K562 (cell line): ENCODE measurements at regions not wholly inside any gene's neighbourhood (a gene's known extent, or its start where the extent isn't known, plus 50 kb on each side); places are given as distances from the start of the nearest gene placed in this dataset.

Source experiments
- ATAC-seq: fragments of 200-7000 bp; cut with Tn5 transposase; 3 replicates; pipeline ENCODE4 v1.9.1; 2020; ENCODE audit warnings: moderate library complexity
- BruUV-seq: library from RNA; stranded (reverse); fragments of 400-500 nt; replicated peaks from 2 replicates; lab custom pipeline; 2021; lab: Mats Ljungman, UMichigan
- CTCF ChIA-PET: fragments of 300-600 bp; formaldehyde crosslinking; extraction: SDS; loops from one replicate; lab custom pipeline; 2021; ENCODE audit warnings: low intra/inter-chr PET ratio; lab: Yijun Ruan, JAX
- POLR2A ChIA-PET: fragments of 300-600, 350-650 bp; sonication (Branson Sonifier 250); formaldehyde crosslinking; extraction: SDS; loops from one replicate; lab custom pipeline; 2021; ENCODE audit warnings: antibody characterized with exemption, inconsistent platforms; lab: Yijun Ruan, JAX
- DNase-seq, 4 experiments: peaks; one replicate each; pipeline versions ENCODE4 v3.0.0 to v3.0.0-alpha.2; 2011 to 2018; ENCODE audit warnings: low spot score in 3 of 4, mixed read lengths in 3 of 4; ENCODE audit errors: extremely low read depth in 1 of 4
- FAIRE-seq: peaks from 2 replicates; lab custom pipeline; 2011; peaks lifted over from hg19 to GRCh38; lab: Jason Lieb, UNC
- H2AFZ ChIP-seq: 2 replicates; pipeline ENCODE4 v1.6.0; 2011; ENCODE audit warnings: low read depth, low read length, control low read depth, inconsistent platforms
- H3K27ac ChIP-seq: fragments of 200-600 bp; 3 replicates; pipeline ENCODE4 v1.8.0; 2011; ENCODE audit warnings: low read depth, mild to moderate bottlenecking, control low read depth, inconsistent platforms, low read length, moderate library complexity, mixed read lengths; ENCODE audit errors: extremely low read depth
- H3K27me3 ChIP-seq, 2 experiments: fragments of 300-600 bp in 1 of 2; 2 replicates in 1 of 2; 3 replicates in 1 of 2; pipeline versions ENCODE4 v1.6.0 to v1.8.0; 2011; ENCODE audit warnings: inconsistent platforms in 2 of 2, low read length in 2 of 2, mild to moderate bottlenecking in 1 of 2, mixed read lengths in 1 of 2, moderate library complexity in 1 of 2; ENCODE audit not compliant: control insufficient read depth in 2 of 2, insufficient read depth in 2 of 2
- H3K36me3 ChIP-seq: fragments of 300-600 bp; 3 replicates; pipeline ENCODE4 v1.8.0; 2011; ENCODE audit warnings: mild to moderate bottlenecking, low read length, inconsistent platforms; ENCODE audit not compliant: control insufficient read depth, insufficient read depth
- H3K4me1 ChIP-seq, 2 experiments: fragments of 200-600 bp in 1 of 2; replicated peaks in 1 of 2; 2 replicates in 1 of 2; 3 replicates in 1 of 2; pipeline versions ENCODE4 v1.5.1 to v1.8.0; 2011; ENCODE audit warnings: inconsistent platforms in 2 of 2, low read length in 2 of 2, mild to moderate bottlenecking in 1 of 2, mixed read lengths in 1 of 2, moderate library complexity in 1 of 2; ENCODE audit not compliant: control insufficient read depth in 2 of 2, insufficient read depth in 2 of 2
- H3K4me2 ChIP-seq: 2 replicates; pipeline ENCODE4 v1.6.1; 2011; ENCODE audit warnings: low read length, control low read depth, inconsistent platforms, mixed read lengths; ENCODE audit not compliant: insufficient read depth
- H3K4me3 ChIP-seq: fragments of 200-600 bp; sonication (generic), shearing (Covaris generic); 2 replicates; pipeline ENCODE4 v1.5.1; 2016; ENCODE audit warnings: control low read depth, inconsistent platforms
- H3K79me2 ChIP-seq: fragments of 200-600 bp; 3 replicates; pipeline ENCODE4 v1.8.0; 2011; ENCODE audit warnings: low read length, inconsistent platforms; ENCODE audit not compliant: control insufficient read depth, insufficient read depth
- H3K9ac ChIP-seq, 2 experiments: 2 replicates each; pipeline versions ENCODE4 v1.6.0 to v1.6.1; 2011; ENCODE audit warnings: low read depth in 2 of 2, low read length in 2 of 2, control low read depth in 1 of 2, inconsistent platforms in 1 of 2, mild to moderate bottlenecking in 1 of 2, mixed read lengths in 1 of 2; ENCODE audit not compliant: insufficient read depth in 1 of 2
- H3K9me1 ChIP-seq: one replicate; pipeline ENCODE4 v1.6.0; 2011; ENCODE audit warnings: inconsistent platforms, mild to moderate bottlenecking, low read length, moderate library complexity; ENCODE audit not compliant: control insufficient read depth, insufficient read depth
- H3K9me3 ChIP-seq: replicated peaks from 2 replicates; pipeline ENCODE4 v1.5.1; 2011; ENCODE audit warnings: low read depth, low read length, inconsistent platforms; ENCODE audit not compliant: control insufficient read depth, insufficient read depth
- H4K20me1 ChIP-seq: replicated peaks from 2 replicates; pipeline ENCODE4 v1.6.1; 2011; ENCODE audit warnings: low read length, inconsistent platforms, mixed read lengths; ENCODE audit not compliant: control insufficient read depth, insufficient read depth
- CBX8 ChIP-seq: fragments of 200-600 bp; sonication (generic); IDR thresholded peaks from 2 replicates; pipeline ENCODE4 v1.6.1; 2012; ENCODE audit warnings: borderline replicate concordance, mixed run types, low read depth, mild to moderate bottlenecking, moderate library complexity, mixed read lengths, low read length, control low read depth, inconsistent platforms; ENCODE audit not compliant: poor library complexity, severe bottlenecking; ENCODE audit errors: extremely low read depth
- ELF1 ChIP-seq: fragments of 200-800 bp; sonication (Bioruptor generic); IDR thresholded peaks from 2 replicates; pipeline ENCODE4 v1.6.1; 2016; ENCODE audit warnings: missing genetic modification characterization, missing compliant biosample characterization
- ETV6 ChIP-seq, 3 experiments: fragments of 150-350 bp in 1 of 3; sonication (generic) in 1 of 3; formaldehyde crosslinking in 1 of 3; IDR thresholded peaks; 2 replicates each; pipeline versions ENCODE4 v1.6.1 to v1.8.0; 2014 to 2022; ENCODE audit warnings: borderline replicate concordance in 2 of 3, low read depth in 2 of 3, antibody characterized with exemption in 1 of 3, low read length in 1 of 3, mild to moderate bottlenecking in 1 of 3, missing genetic modification reagents in 1 of 3
- HMGXB4 ChIP-seq: sonication (generic); formaldehyde crosslinking; IDR thresholded peaks from 2 replicates; pipeline ENCODE4 v1.8.1; 2023; ENCODE audit warnings: mild to moderate bottlenecking, missing genetic modification reagents
- L3MBTL2 ChIP-seq: fragments of 450-650 bp; IDR thresholded peaks from 2 replicates; pipeline ENCODE4 v1.6.1; 2016; ENCODE audit warnings: mild to moderate bottlenecking, moderate library complexity
- PREB ChIP-seq: sonication (generic); formaldehyde crosslinking; IDR thresholded peaks from 2 replicates; pipeline ENCODE4 v1.8.1; 2023; ENCODE audit warnings: mild to moderate bottlenecking, missing genetic modification reagents
- SIN3B ChIP-seq: fragments of 450-650 bp; IDR thresholded peaks from 2 replicates; pipeline ENCODE4 v1.6.1; 2017; ENCODE audit warnings: low read depth, mild to moderate bottlenecking, moderate library complexity
- STAT5B ChIP-seq: fragments of 250-450 bp; sonication (Bioruptor Pico); IDR thresholded peaks from 2 replicates; pipeline ENCODE4 v1.8.0; 2021; ENCODE audit warnings: mild to moderate bottlenecking, inconsistent platforms
- TCFL5 ChIP-seq: fragments of 250-450 bp; sonication (Bioruptor Pico); conservative IDR thresholded peaks from 2 replicates; pipeline ENCODE4 v1.6.1; 2021; ENCODE audit warnings: mild to moderate bottlenecking, moderate library complexity, matching md5 sums
- TGIF2 ChIP-seq: sonication (generic); formaldehyde crosslinking; IDR thresholded peaks from 2 replicates; pipeline ENCODE4 v1.8.1; 2022; ENCODE audit warnings: mild to moderate bottlenecking, missing genetic modification reagents, moderate library complexity
- ZNF75A ChIP-seq: fragments of 450-650 bp; formaldehyde crosslinking; IDR thresholded peaks from 2 replicates; pipeline ENCODE4 v1.4.0; 2020; ENCODE audit warnings: mild to moderate bottlenecking
- WGBS: fragments of 100-300 bp; shearing (Covaris generic); methylation state at CpG from one replicate; pipeline ENCODE4 v1.1.6; 2016; ENCODE audit warnings: low coverage, mixed read lengths; ENCODE audit not compliant: insufficient coverage; ENCODE audit errors: missing lambda C conversion rate; 5-methylcytosine and 5-hydroxymethylcytosine counted together
- in situ Hi-C: fragments of 300-500 bp; cut with MboI; formaldehyde crosslinking; loops from 4 replicates; pipeline ENCODE4 v1.15.0; 2018; ENCODE audit warnings: inconsistent platforms, mixed read lengths
- intact Hi-C: fragments of 100-400 bp; cut with micrococcal nuclease; formaldehyde crosslinking; loops from 2 replicates; pipeline ENCODE4 v1.14.2; 2022

- no peaks in the 10 kb centered on the region for H3K79me2 ChIP-seq
- ChIA-PET POLR2A (interaction anchor here (1.1 to 1.7 kb wide), 2 partner anchors 22 to 154 kb away, joined by 3 to 5 read pairs; no protein-coding TSS in a partner anchor), CTCF (no interaction called here)
- no peaks in the 10 kb centered on the region for H3K4me1 ChIP-seq
- H3K4me2 ChIP-seq = no peak overlapping the region
- H3K9me1 ChIP-seq = no peaks in the 10 kb centered on the region
- H3K27me3 ChIP-seq = no peaks in the 10 kb centered on the region
- no peak overlapping the region for H3K9ac ChIP-seq
- DNase-seq (no peak), ATAC-seq (no peak), FAIRE-seq (no peak)
- H3K4me3 ChIP-seq = no peak overlapping the region
- in situ Hi-C loops = no loop called here
- H3K36me3 ChIP-seq = no peaks in the 10 kb centered on the region
- H3K9me3 ChIP-seq = no peaks in the 10 kb centered on the region
- intact Hi-C loops = no loop called here
- WGBS = 3% methylated on average over 2 of the region's 2 CpGs
- no TSS peak for BruUV-seq
- no peaks in the 10 kb centered on the region for H4K20me1 ChIP-seq
- no peak overlapping the region for H2AFZ ChIP-seq
- H3K27ac ChIP-seq = no peak overlapping the region
- TF ChIP-seq ELF1 (tag) = no peak
- TF ChIP-seq L3MBTL2 = no peak
- no peak for TF ChIP-seq CBX8
- no peak for TF ChIP-seq SIN3B
- TF ChIP-seq ZNF75A (CRISPR knock-in tag) = no peak
- TF ChIP-seq STAT5B (CRISPR knock-in tag) = no peak
- TF ChIP-seq ETV6 (IDR thresholded peaks at IDR 0.05; ENCODE audit: borderline replicate concordance in 1 of 2, low read depth in 2 of 2, low read length in 1 of 2) = no peak
- TF ChIP-seq ETV6 (CRISPR knock-in tag; IDR thresholded peaks at IDR 0.05; ENCODE audit: borderline replicate concordance) = no peak
- no peak for TF ChIP-seq TCFL5 (CRISPR knock-in tag)
- TF ChIP-seq TGIF2 (CRISPR knock-in tag) = no peak
- no peak for TF ChIP-seq HMGXB4 (CRISPR knock-in tag)
- TF ChIP-seq PREB (CRISPR knock-in tag) = no peak
Measured at GRCh38 chr5:99058466-99058865, 129.7 kb upstream of the CHD1 start.
